ENCODE measurements at regions not wholly inside any gene's neighbourhood (a gene's known extent, or its start where the extent isn't known, plus 50 kb on each side); places are given as distances from the start of the nearest gene placed in this dataset.

GRCh38 chr11:127193950-127194349, 193.4 kb upstream of the KIRREL3 start:
- TF ChIP-seq CTCF (IDR thresholded peaks at IDR 0.05), result no peak
- no peak for TF ChIP-seq POLR2A (IDR thresholded peaks at IDR 0.05)
